Common myeloid progenitor, CD34-positive (primary cell): ENCODE measurements at regions not wholly inside any gene's neighbourhood (a gene's known extent, or its start where the extent isn't known, plus 50 kb on each side); places are given as distances from the start of the nearest gene placed in this dataset.
"Not testable (repeated sequence)": the region's sequence is repeated elsewhere in the genome, so short reads cannot be mapped to it uniquely, and the experiment has no call there.

Experiments used
- CTCF ChIA-PET: fragments of 350-600 bp; sonication (Branson Sonifier 250); formaldehyde crosslinking; loops from one replicate; lab custom pipeline; 2021; ENCODE audit warnings: antibody characterized with exemption; lab: Charles Lee
- POLR2A ChIA-PET: fragments of 350-600 bp; sonication (Branson Sonifier 250); formaldehyde crosslinking; loops from one replicate; lab custom pipeline; 2021; ENCODE audit warnings: antibody characterized with exemption; lab: Charles Lee
- DNase-seq, 3 donors: peaks; one replicate each; pipeline versions ENCODE4 v3.0.0 to v3.0.0-alpha.2; 2013
- H3K27ac ChIP-seq, 2 experiments: 1 replicate in 1 of 2; 2 replicates in 1 of 2; pipeline ENCODE4 v1.7.0; 2013; ENCODE audit warnings: inconsistent platforms in 2 of 2, low read length in 2 of 2, mild to moderate bottlenecking in 2 of 2, low read depth in 1 of 2, moderate library complexity in 1 of 2; ENCODE audit not compliant: severe bottlenecking in 2 of 2, insufficient read depth in 1 of 2, poor library complexity in 1 of 2
- H3K27me3 ChIP-seq, 5 experiments: replicated peaks in 2 of 5; 1 replicate in 3 of 5; 2 replicates in 2 of 5; pipeline versions ENCODE4 v1.6.1 to v1.7.0; 2013; ENCODE audit warnings: low read length in 4 of 5, mild to moderate bottlenecking in 2 of 5, moderate library complexity in 2 of 5, inconsistent platforms in 1 of 5; ENCODE audit not compliant: insufficient read depth in 5 of 5, control insufficient read depth in 4 of 5
- H3K36me3 ChIP-seq, 4 experiments: 1 replicate in 2 of 4; 2 replicates in 2 of 4; pipeline versions ENCODE4 v1.6.1 to v1.7.0; 2013; ENCODE audit warnings: low read length in 3 of 4, control low read depth in 1 of 4, mild to moderate bottlenecking in 1 of 4; ENCODE audit not compliant: control insufficient read depth in 4 of 4, insufficient read depth in 4 of 4
- H3K4me1 ChIP-seq, 4 experiments: 1 replicate in 3 of 4; 2 replicates in 1 of 4; pipeline versions ENCODE4 v1.6.1 to v1.7.1; 2013; ENCODE audit warnings: low read length in 3 of 4, mild to moderate bottlenecking in 3 of 4, control low read depth in 1 of 4, inconsistent platforms in 1 of 4, moderate library complexity in 1 of 4; ENCODE audit not compliant: control insufficient read depth in 4 of 4, insufficient read depth in 4 of 4; ENCODE audit errors: control extremely low read depth in 1 of 4
- H3K4me3 ChIP-seq, 7 experiments: 1 replicate in 4 of 7; 2 replicates in 3 of 7; pipeline versions ENCODE4 v1.5.1 to v1.7.0; 2013; ENCODE audit warnings: mild to moderate bottlenecking in 7 of 7, low read length in 6 of 7, moderate library complexity in 6 of 7, inconsistent platforms in 2 of 7, low read depth in 2 of 7, control low read depth in 1 of 7; ENCODE audit not compliant: insufficient read depth in 4 of 7, control insufficient read depth in 1 of 7; ENCODE audit errors: extremely low read depth in 1 of 7
- H3K9me3 ChIP-seq, 5 experiments: 1 replicate in 4 of 5; 2 replicates in 1 of 5; pipeline versions ENCODE4 v1.6.1 to v1.7.1; 2013; ENCODE audit warnings: low read length in 4 of 5, mild to moderate bottlenecking in 2 of 5, inconsistent platforms in 1 of 5, low read depth in 1 of 5, moderate library complexity in 1 of 5; ENCODE audit not compliant: control insufficient read depth in 4 of 5, insufficient read depth in 2 of 5; ENCODE audit errors: control extremely low read depth in 1 of 5
- WGBS: methylation state at CpG from one replicate; pipeline ENCODE4 v1.1.5; 2013; ENCODE audit not compliant: insufficient coverage; 5-methylcytosine and 5-hydroxymethylcytosine counted together

GRCh38 chr20:43337036-43337435, 120.7 kb upstream of the SRSF6 start:
- no peaks in the 10 kb centered on the region for H3K27me3 ChIP-seq
- H3K36me3 ChIP-seq, result no peaks in the 10 kb centered on the region
- DNase-seq, result no peak
- no peak overlapping the region for H3K4me3 ChIP-seq
- CTCF ChIA-PET, result no interaction called here
- POLR2A ChIA-PET, result no interaction called here
- no peak overlapping the region for H3K27ac ChIP-seq
- 89% methylated on average over 5 of the region's 7 CpGs for WGBS
- H3K4me1 ChIP-seq, result no peaks in the 10 kb centered on the region
- peaks cover 0 to 46% (median 17%) of the 10 kb centered on the region in 5 experiments for H3K9me3 ChIP-seq

GRCh38 chr20:43334080-43334479, 123.6 kb upstream of the SRSF6 start:
- Histone ChIP-seq H3K4me1 (no peaks in the 10 kb centered on the region), H3K36me3 (no peaks in the 10 kb centered on the region), H3K9me3 (peaks cover 3 to 35% (median 18%) of the 10 kb centered on the region in 5 experiments), H3K27me3 (peaks cover 0 to 4% (median 0%) of the 10 kb centered on the region in 5 experiments), H3K4me3 (no peak overlapping the region), H3K27ac (no peak overlapping the region)
- CTCF ChIA-PET, result no interaction called here
- 88% methylated on average over 4 of the region's 4 CpGs for WGBS
- POLR2A ChIA-PET, result no interaction called here
- DNase-seq, result no peak

- H3K27me3 ChIP-seq, result peaks cover 0 to 4% (median 0%) of the 10 kb centered on the region in 5 experiments
- H3K36me3 ChIP-seq, result no peaks in the 10 kb centered on the region
- POLR2A ChIA-PET, result no interaction called here
- WGBS, result 100% methylated on average over 1 of the region's 13 CpGs
- DNase-seq, result no peak
- H3K4me3 ChIP-seq, result no peak overlapping the region
- no peak overlapping the region for H3K27ac ChIP-seq
- CTCF ChIA-PET, result no interaction called here
- no peaks in the 10 kb centered on the region for H3K4me1 ChIP-seq
- peaks cover 3 to 32% (median 18%) of the 10 kb centered on the region in 5 experiments for H3K9me3 ChIP-seq
Observed at GRCh38 chr20:43331906-43332305, 125.8 kb upstream of the SRSF6 start.

GRCh38 chr20:43328697-43329096, 129.0 kb upstream of the SRSF6 start:
- CTCF ChIA-PET, result no interaction called here
- Histone ChIP-seq H3K27me3 (peaks cover 0 to 9% (median 0%) of the 10 kb centered on the region in 5 experiments), H3K4me1 (no peaks in the 10 kb centered on the region), H3K9me3 (peaks cover 0 to 10% (median 8%) of the 10 kb centered on the region in 5 experiments), H3K27ac (no peak overlapping the region), H3K36me3 (no peaks in the 10 kb centered on the region), H3K4me3 (no peak overlapping the region)
- no CpG with 5 or more reads among the region's 1 CpG for WGBS
- POLR2A ChIA-PET, result no interaction called here
- DNase-seq, result no peak

GRCh38 chr20:43327234-43327633, 130.5 kb upstream of the SRSF6 start:
- POLR2A ChIA-PET, H3K4me1 ChIP-seq, H3K4me3 ChIP-seq, CTCF ChIA-PET, H3K27ac ChIP-seq, DNase-seq, H3K27me3 ChIP-seq, H3K36me3 ChIP-seq, H3K9me3 ChIP-seq: not testable (repeated sequence)
- WGBS, result no CpG with 5 or more reads among the region's 4 CpGs

- Histone ChIP-seq H3K4me1 (no peaks in the 10 kb centered on the region), H3K9me3 (no peaks in the 10 kb centered on the region), H3K36me3 (no peaks in the 10 kb centered on the region), H3K27ac (no peak overlapping the region), H3K4me3 (no peak overlapping the region), H3K27me3 (peaks cover 0 to 5% (median 0%) of the 10 kb centered on the region in 5 experiments)
- CTCF ChIA-PET, result no interaction called here
- 50% methylated on average over 1 of the region's 3 CpGs for WGBS
- DNase-seq, result no peak
- POLR2A ChIA-PET, result no interaction called here
Observed at GRCh38 chr20:43325926-43326325, 131.8 kb upstream of the SRSF6 start.

- H3K36me3 ChIP-seq, result no peaks in the 10 kb centered on the region
- CTCF ChIA-PET, result no interaction called here
- WGBS, result 76% methylated on average over 3 of the region's 4 CpGs
- H3K27ac ChIP-seq, result no peak overlapping the region
- H3K9me3 ChIP-seq, result no peaks in the 10 kb centered on the region
- peaks cover 0 to 5% (median 0%) of the 10 kb centered on the region in 5 experiments for H3K27me3 ChIP-seq
- DNase-seq, result no peak
- POLR2A ChIA-PET, result no interaction called here
- H3K4me3 ChIP-seq, result no peak overlapping the region
- H3K4me1 ChIP-seq, result no peaks in the 10 kb centered on the region
Observed at GRCh38 chr20:43323592-43323991, 133.9 kb upstream of the PTPRT start.
